PFSK-1 (cell line): ENCODE measurements at regions not wholly inside any gene's neighbourhood (a gene's known extent, or its start where the extent isn't known, plus 50 kb on each side); places are given as distances from the start of the nearest gene placed in this dataset.

Experiments
- FOXP2 ChIP-seq: optimal IDR thresholded peaks from 2 replicates; pipeline ENCODE3; 2011; ENCODE audit warnings: borderline replicate concordance, control low read depth, inconsistent platforms; ENCODE audit not compliant: insufficient read depth; ENCODE audit errors: extremely low read length, extremely low read depth
- POLR2AphosphoS5 ChIP-seq: IDR thresholded peaks from 2 replicates; pipeline ENCODE4 v1.6.1; 2012; ENCODE audit warnings: low read depth, mild to moderate bottlenecking, control low read depth, low read length, moderate library complexity
- REST ChIP-seq, 2 experiments: IDR thresholded peaks; 2 replicates each; pipeline versions ENCODE4 v1.6.1 to v1.8.0; 2011 to 2012; ENCODE audit warnings: low read depth in 2 of 2, low read length in 2 of 2, control low read depth in 1 of 2, inconsistent platforms in 1 of 2, mild to moderate bottlenecking in 1 of 2, moderate library complexity in 1 of 2; ENCODE audit not compliant: insufficient read depth in 1 of 2
- SIN3A ChIP-seq: IDR thresholded peaks from 2 replicates; pipeline ENCODE4 v1.6.1; 2012; ENCODE audit warnings: mild to moderate bottlenecking, low read length, moderate library complexity, borderline replicate concordance; ENCODE audit not compliant: insufficient read depth
- TAF1 ChIP-seq: IDR thresholded peaks from 2 replicates; pipeline ENCODE4 v1.6.1; 2012; ENCODE audit warnings: low read length, control low read depth, borderline replicate concordance; ENCODE audit not compliant: insufficient read depth

- no peak for TF ChIP-seq FOXP2
- no peak for TF ChIP-seq POLR2AphosphoS5
- TF ChIP-seq REST (IDR thresholded peaks at IDR 0.05; ENCODE audit: insufficient read depth in 1 of 2, low read depth in 2 of 2, low read length in 2 of 2) = no peak
- no peak for TF ChIP-seq TAF1
- TF ChIP-seq SIN3A = no peak
Observed at GRCh38 chr20:4330011-4330410, 80.9 kb upstream of the ADRA1D start.

- TF ChIP-seq TAF1 = no peak
Observed at GRCh38 chr20:4329232-4329631, 80.1 kb upstream of the ADRA1D start.

GRCh38 chr20:4328541-4328940 lies 79.5 kb upstream of the ADRA1D start:
- TF ChIP-seq REST (IDR thresholded peaks at IDR 0.05; ENCODE audit: insufficient read depth in 1 of 2, low read depth in 2 of 2, low read length in 2 of 2) (no peak), SIN3A (no peak), TAF1 (no peak), FOXP2 (no peak), POLR2AphosphoS5 (no peak)

- TF ChIP-seq POLR2AphosphoS5 (no peak), FOXP2 (no peak), TAF1 (no peak), REST (IDR thresholded peaks at IDR 0.05; ENCODE audit: insufficient read depth in 1 of 2, low read depth in 2 of 2, low read length in 2 of 2) (no peak), SIN3A (no peak)
Observed at GRCh38 chr20:4327956-4328355, 78.9 kb upstream of the ADRA1D start.

- TF ChIP-seq FOXP2 (no peak), POLR2AphosphoS5 (no peak), SIN3A (no peak), REST (IDR thresholded peaks at IDR 0.05; ENCODE audit: insufficient read depth in 1 of 2, low read depth in 2 of 2, low read length in 2 of 2) (no peak), TAF1 (no peak)
Observed at GRCh38 chr20:4326195-4327065, 77.3 kb upstream of the ADRA1D start.
